Activated CD4-positive, alpha-beta T cell treated with anti-CD3 and anti-CD28 coated beads, Interleukin-2, Interleukin-4, amounts not matched to agents 100 ng/mL and 50 ng/mL, durations not matched to agents 16 hours and 8 hours (primary cell): ENCODE measurements at regions not wholly inside any gene's neighbourhood (a gene's known extent, or its start where the extent isn't known, plus 50 kb on each side); places are given as distances from the start of the nearest gene placed in this dataset.

ENCODE experiments used
- DNase-seq: peaks from one replicate; pipeline ENCODE4 v3.0.0-alpha.2; 2020; ENCODE audit warnings: low spot score

DNA sequence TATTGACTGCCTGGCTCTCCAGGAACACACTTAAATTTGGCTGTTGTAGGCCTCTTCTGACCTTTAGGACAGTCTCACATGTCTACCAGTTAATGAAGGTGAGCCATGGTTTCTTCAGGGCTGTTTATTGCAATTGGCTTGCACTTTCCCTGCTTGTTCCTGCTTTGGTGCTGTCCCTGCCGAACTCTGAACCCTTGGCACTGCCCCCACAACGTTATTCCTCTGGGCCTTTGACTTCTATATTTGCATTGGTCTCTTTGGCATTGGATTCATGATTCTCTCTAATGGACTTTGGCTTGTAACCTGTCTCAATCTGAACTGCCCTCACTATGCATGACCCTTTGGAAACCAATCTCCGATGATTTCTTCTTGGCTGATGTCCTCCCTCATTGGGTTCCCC is 299.4 kb downstream of the UTP18 start:
- no peak for DNase-seq

DNA sequence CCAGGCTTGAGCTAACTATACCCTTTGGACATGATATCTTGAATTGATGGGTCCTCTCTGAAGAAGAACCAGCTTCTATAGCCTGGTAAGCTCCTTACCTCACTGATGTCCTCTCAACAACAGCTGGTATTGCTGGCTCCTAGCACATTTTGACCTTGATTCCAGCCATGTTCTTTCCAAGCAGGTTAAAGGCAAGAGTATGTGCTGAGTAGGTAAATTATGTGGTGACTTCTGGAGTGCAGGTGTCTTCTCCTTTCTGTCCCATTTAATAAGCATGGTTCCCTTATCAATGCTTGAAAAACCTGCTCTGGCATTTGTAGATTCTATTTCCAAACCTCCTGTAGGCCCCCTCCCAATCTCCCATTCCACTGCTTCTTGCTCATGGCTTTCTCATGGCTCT is 300.1 kb downstream of the UTP18 start:
- DNase-seq, result no peak

DNA sequence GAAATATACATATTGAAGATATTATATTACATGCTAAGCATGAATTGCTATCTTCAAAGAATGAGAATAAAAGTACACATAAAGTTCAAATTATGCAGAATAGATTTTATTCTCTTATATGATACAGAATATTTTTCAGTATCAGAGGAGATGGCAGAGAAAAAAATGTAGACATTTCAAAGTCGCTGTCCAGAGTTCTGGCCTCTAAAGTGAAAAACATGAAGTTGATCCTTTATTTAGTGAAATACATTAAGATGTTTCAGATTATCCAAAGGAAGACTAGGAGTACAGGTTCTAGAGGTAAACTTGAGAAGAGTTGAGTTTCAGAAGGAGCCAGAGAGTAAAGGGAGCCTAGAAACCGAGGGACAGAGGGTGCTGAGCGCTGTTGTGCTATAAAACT is 303.6 kb downstream of the UTP18 start:
- DNase-seq, result no peak

DNA sequence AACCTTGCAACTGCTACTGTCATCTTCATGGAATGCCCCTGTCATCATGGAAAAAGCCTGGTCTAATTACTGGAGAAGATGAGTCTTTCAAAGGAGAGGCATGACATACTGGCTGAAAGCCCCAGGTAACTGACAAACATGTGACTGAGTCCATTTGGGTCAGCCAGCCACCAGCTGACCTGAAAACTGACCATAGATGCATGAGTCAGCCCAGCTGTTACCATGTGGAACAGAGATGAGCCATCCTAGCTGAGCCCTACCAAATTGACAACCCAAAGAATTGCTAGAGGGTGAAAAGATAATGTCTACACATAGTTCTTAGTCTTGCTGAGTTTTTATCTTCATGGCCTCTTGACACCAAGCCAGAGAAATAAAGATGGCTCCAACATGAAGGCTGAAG is 311.8 kb downstream of the UTP18 start:
- DNase-seq, result no peak
